Tibial artery (tissue), 4 donors: ENCODE measurements at regions not wholly inside any gene's neighbourhood (a gene's known extent, or its start where the extent isn't known, plus 50 kb on each side); places are given as distances from the start of the nearest gene placed in this dataset.
"Not testable (repeated sequence)": the region's sequence is repeated elsewhere in the genome, so short reads cannot be mapped to it uniquely, and the experiment has no call there.

Source experiments
- DNase-seq, 2 donors: peaks; one replicate each; pipeline ENCODE4 v3.0.0-alpha.2; 2019
- H3K27ac ChIP-seq, 2 donors: fragments of 200-600 bp; sonication (generic) in 1 of 2; 1 replicate in 1 of 2; 2 replicates in 1 of 2; pipeline ENCODE4 v1.5.1; 2018 to 2019; ENCODE audit warnings: mild to moderate bottlenecking in 1 of 2
- H3K27me3 ChIP-seq, 2 donors: fragments of 200-600 bp; sonication (generic) in 1 of 2; one replicate each; pipeline versions ENCODE4 v1.5.1 to v1.6.0; 2016 to 2019
- H3K36me3 ChIP-seq, 3 donors: fragments of 200-600 bp; sonication (generic) in 2 of 3; one replicate each; pipeline ENCODE4 v1.5.1; 2016 to 2019; ENCODE audit warnings: mild to moderate bottlenecking in 2 of 3
- H3K4me1 ChIP-seq, 4 donors: fragments of 200-600 bp; sonication (generic) in 2 of 4; 1 replicate in 3 of 4; 2 replicates in 1 of 4; pipeline ENCODE4 v1.5.1; 2016 to 2019
- H3K4me3 ChIP-seq, 2 donors: fragments of 200-600 bp; sonication (generic) in 1 of 2; 1 replicate in 1 of 2; 2 replicates in 1 of 2; pipeline ENCODE4 v1.5.1; 2018 to 2019; ENCODE audit warnings: mild to moderate bottlenecking in 2 of 2
- H3K9me3 ChIP-seq, 3 donors: fragments of 200-600 bp; sonication (generic) in 1 of 3; one replicate each; pipeline ENCODE4 v1.5.1; 2016 to 2019
- CTCF ChIP-seq, 2 experiments: fragments of 200-600 bp in 1 of 2; fragments of 450-650 bp in 1 of 2; IDR thresholded peaks; one replicate each; pipeline ENCODE4 v1.5.1; 2017 to 2019; ENCODE audit warnings: antibody characterized with exemption in 2 of 2, mild to moderate bottlenecking in 1 of 2, moderate library complexity in 1 of 2
- intact Hi-C: fragments of 100-400 bp; cut with DNase I; formaldehyde crosslinking; loops from one replicate; pipeline ENCODE4 v1.15.0; 2023; ENCODE audit warnings: low total_unique reads

GRCh38 chr3:80914854-80915253 lies 846.6 kb downstream of the GBE1 start:
- Histone ChIP-seq H3K4me3 (no peak overlapping the region), H3K9me3 (no peaks in the 10 kb centered on the region), H3K4me1 (no peaks in the 10 kb centered on the region), H3K27ac (no peak overlapping the region), H3K27me3 (no peaks in the 10 kb centered on the region), H3K36me3 (no peaks in the 10 kb centered on the region)
- intact Hi-C loops: no loop called here
- TF ChIP-seq CTCF (IDR thresholded peaks at IDR 0.05): no peak
- DNase-seq: no peak

GRCh38 chr3:80898211-80898610 lies 863.2 kb downstream of the GBE1 start:
- intact Hi-C loops: no loop called here
- H3K4me3 ChIP-seq: no peak overlapping the region
- no peaks in the 10 kb centered on the region for H3K9me3 ChIP-seq
- H3K36me3 ChIP-seq: no peaks in the 10 kb centered on the region
- DNase-seq: no peak
- H3K4me1 ChIP-seq: no peaks in the 10 kb centered on the region
- H3K27ac ChIP-seq: no peak overlapping the region
- TF ChIP-seq CTCF (IDR thresholded peaks at IDR 0.05): no peak
- no peaks in the 10 kb centered on the region for H3K27me3 ChIP-seq

GRCh38 chr3:80897005-80897404 lies 864.4 kb downstream of the GBE1 start:
- H3K27ac ChIP-seq, H3K4me1 ChIP-seq, H3K36me3 ChIP-seq, intact Hi-C loops, H3K9me3 ChIP-seq, H3K27me3 ChIP-seq, DNase-seq, H3K4me3 ChIP-seq: not testable (repeated sequence)

GRCh38 chr3:80890571-80890970 lies 870.9 kb downstream of the GBE1 start:
- no peaks in the 10 kb centered on the region for H3K36me3 ChIP-seq
- no peak overlapping the region for H3K27ac ChIP-seq
- H3K4me1 ChIP-seq: no peaks in the 10 kb centered on the region
- TF ChIP-seq CTCF (IDR thresholded peaks at IDR 0.05): no peak
- H3K27me3 ChIP-seq: no peaks in the 10 kb centered on the region
- no peaks in the 10 kb centered on the region for H3K9me3 ChIP-seq
- intact Hi-C loops: no loop called here
- no peak overlapping the region for H3K4me3 ChIP-seq
- no peak for DNase-seq

- H3K4me1 ChIP-seq: no peaks in the 10 kb centered on the region
- no peaks in the 10 kb centered on the region for H3K9me3 ChIP-seq
- H3K4me3 ChIP-seq: no peak overlapping the region
- H3K27me3 ChIP-seq: no peaks in the 10 kb centered on the region
- no peaks in the 10 kb centered on the region for H3K36me3 ChIP-seq
- no peak overlapping the region for H3K27ac ChIP-seq
- intact Hi-C loops: no loop called here
- no peak for DNase-seq
- no peak for TF ChIP-seq CTCF (IDR thresholded peaks at IDR 0.05)
These were observed 871.9 kb downstream of the GBE1 start for GRCh38 chr3:80889535-80889934.

GRCh38 chr3:80870476-80871041 lies 890.9 kb downstream of the GBE1 start:
- H3K27me3 ChIP-seq: no peaks in the 10 kb centered on the region
- no peak for DNase-seq
- intact Hi-C loops: no loop called here

More at GRCh38 chr3:80870476-80871041, 890.9 kb downstream of the GBE1 start:
- no peak overlapping the region for H3K27ac ChIP-seq
- no peaks in the 10 kb centered on the region for H3K4me1 ChIP-seq
- no peak for TF ChIP-seq CTCF (IDR thresholded peaks at IDR 0.05)
- H3K9me3 ChIP-seq: no peaks in the 10 kb centered on the region
- H3K4me3 ChIP-seq: no peak overlapping the region
- no peaks in the 10 kb centered on the region for H3K36me3 ChIP-seq
